ENCODE measurements at regions not wholly inside any gene's neighbourhood (a gene's known extent, or its start where the extent isn't known, plus 50 kb on each side); places are given as distances from the start of the nearest gene placed in this dataset.

- TF ChIP-seq CTCF (IDR thresholded peaks at IDR 0.05) (no peak), EZH2 (IDR thresholded peaks at IDR 0.05) (no peak), EZH2phosphoT487 (IDR thresholded peaks at IDR 0.05) (no peak)
Observed at GRCh38 chr18:37864122-37864521, 298.5 kb upstream of the CELF4 start.
